ENCODE measurements at regions not wholly inside any gene's neighbourhood (a gene's known extent, or its start where the extent isn't known, plus 50 kb on each side); places are given as distances from the start of the nearest gene placed in this dataset.

DNA sequence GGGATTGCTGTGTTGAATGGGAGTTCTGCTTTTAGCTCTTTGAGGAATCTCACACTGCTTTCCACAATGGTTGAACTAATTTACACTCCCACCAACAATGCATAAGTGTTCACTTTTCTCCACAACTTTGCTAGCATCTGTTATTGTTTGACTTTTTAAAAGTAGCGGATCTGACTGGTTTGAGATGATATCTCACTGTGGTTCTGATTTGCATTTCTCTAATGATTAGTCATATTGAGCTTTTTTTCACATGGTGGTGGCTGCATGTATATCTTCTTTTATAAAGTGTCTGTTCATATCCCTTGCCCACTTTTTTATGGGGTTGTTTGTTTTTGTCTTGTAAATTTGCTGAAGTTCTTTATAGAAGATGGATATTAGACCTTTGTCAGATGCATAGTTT is 588.3 kb upstream of the ADGRB3 start:
- Histone ChIP-seq H3K79me2 (no peaks in the 10 kb centered on the region), H3K36me3 (replicated peaks; ENCODE audit: insufficient read depth, low read depth) (no peaks in the 10 kb centered on the region), H3K4me1 (ENCODE audit: insufficient read depth) (no peaks in the 10 kb centered on the region), H2AFZ (no peak overlapping the region), H3K27ac (no peak overlapping the region), H3K9me3 (ENCODE audit: low read depth) (no peaks in the 10 kb centered on the region), H3K4me2 (no peak overlapping the region), H3K4me3 (no peak overlapping the region), H4K20me1 (ENCODE audit: insufficient read depth, poor library complexity, severe bottlenecking) (no peaks in the 10 kb centered on the region), H3K27me3 (no peaks in the 10 kb centered on the region), H3K9me2 (replicated peaks; ENCODE audit: insufficient read depth) (no peaks in the 10 kb centered on the region)
- no peak for TF ChIP-seq EZH2phosphoT487 (IDR thresholded peaks at IDR 0.05; ENCODE audit: low read depth, severe bottlenecking, unreplicated experiment)
- TF ChIP-seq, protein P1, sequence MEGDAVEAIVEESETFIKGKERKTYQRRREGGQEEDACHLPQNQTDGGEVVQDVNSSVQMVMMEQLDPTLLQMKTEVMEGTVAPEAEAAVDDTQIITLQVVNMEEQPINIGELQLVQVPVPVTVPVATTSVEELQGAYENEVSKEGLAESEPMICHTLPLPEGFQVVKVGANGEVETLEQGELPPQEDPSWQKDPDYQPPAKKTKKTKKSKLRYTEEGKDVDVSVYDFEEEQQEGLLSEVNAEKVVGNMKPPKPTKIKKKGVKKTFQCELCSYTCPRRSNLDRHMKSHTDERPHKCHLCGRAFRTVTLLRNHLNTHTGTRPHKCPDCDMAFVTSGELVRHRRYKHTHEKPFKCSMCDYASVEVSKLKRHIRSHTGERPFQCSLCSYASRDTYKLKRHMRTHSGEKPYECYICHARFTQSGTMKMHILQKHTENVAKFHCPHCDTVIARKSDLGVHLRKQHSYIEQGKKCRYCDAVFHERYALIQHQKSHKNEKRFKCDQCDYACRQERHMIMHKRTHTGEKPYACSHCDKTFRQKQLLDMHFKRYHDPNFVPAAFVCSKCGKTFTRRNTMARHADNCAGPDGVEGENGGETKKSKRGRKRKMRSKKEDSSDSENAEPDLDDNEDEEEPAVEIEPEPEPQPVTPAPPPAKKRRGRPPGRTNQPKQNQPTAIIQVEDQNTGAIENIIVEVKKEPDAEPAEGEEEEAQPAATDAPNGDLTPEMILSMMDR (IDR thresholded peaks at IDR 0.05; ENCODE audit: poor library complexity) = no peak
- no peak for TF ChIP-seq EZH2 (IDR thresholded peaks at IDR 0.05; ENCODE audit: borderline replicate concordance)
- DNase-seq (ENCODE audit: low spot score) = no peak
- WGBS (ENCODE audit: low lambda C conversion rate, missing lambda C conversion rate) = 95% methylated on average over 1 of the region's 1 CpG

DNA sequence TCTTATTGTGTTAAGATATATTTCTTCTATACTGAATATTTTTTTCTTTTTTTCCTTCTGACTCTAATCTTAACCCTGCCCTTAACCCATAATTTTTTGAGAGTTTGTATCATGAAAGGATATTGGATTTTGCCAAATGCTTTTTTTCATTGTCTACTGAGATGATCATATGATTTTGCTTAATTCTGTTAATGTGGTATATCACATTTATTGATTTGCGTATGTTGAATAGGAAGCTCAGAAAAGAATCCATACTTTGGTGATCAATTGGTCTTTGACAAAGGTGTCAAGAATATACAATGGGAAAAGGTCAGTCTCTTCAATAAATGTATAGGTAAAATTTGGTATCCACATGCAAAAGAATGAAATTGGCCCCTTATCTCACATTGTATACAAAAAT is 588.8 kb upstream of the ADGRB3 start:
- TF ChIP-seq EZH2phosphoT487 (IDR thresholded peaks at IDR 0.05; ENCODE audit: low read depth, severe bottlenecking, unreplicated experiment) (no peak), EZH2 (IDR thresholded peaks at IDR 0.05; ENCODE audit: borderline replicate concordance) (no peak)
- TF ChIP-seq, protein P1 (IDR thresholded peaks at IDR 0.05; ENCODE audit: poor library complexity) = no peak
- WGBS (ENCODE audit: low lambda C conversion rate, missing lambda C conversion rate) = 96% methylated on average over 1 of the region's 1 CpG

DNA sequence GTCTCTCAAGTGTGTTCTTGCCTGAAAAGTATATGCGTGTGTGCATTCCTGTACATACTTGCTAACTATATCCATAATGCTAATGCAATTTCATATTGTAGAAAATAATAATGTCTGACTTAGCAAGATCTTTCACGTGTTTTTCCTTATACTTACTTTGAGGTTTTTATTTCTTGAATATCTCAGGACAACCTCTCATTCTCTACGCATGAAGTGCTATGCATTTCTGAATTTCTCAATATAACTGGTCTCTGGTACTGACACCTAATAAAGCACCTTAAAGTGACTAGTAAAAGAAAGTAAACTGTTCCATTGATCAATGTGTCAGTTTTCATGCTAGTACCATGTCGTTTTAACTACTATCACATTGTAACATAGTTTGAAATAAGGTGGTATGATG is 589.9 kb upstream of the ADGRB3 start:
- Histone ChIP-seq H3K4me2 (no peak overlapping the region), H2AFZ (no peak overlapping the region), H3K27me3 (no peaks in the 10 kb centered on the region), H4K20me1 (ENCODE audit: insufficient read depth, poor library complexity, severe bottlenecking) (no peaks in the 10 kb centered on the region), H3K4me3 (no peak overlapping the region), H3K79me2 (no peaks in the 10 kb centered on the region), H3K4me1 (ENCODE audit: insufficient read depth) (no peaks in the 10 kb centered on the region), H3K27ac (no peak overlapping the region), H3K9me2 (replicated peaks; ENCODE audit: insufficient read depth) (no peaks in the 10 kb centered on the region), H3K36me3 (replicated peaks; ENCODE audit: insufficient read depth, low read depth) (no peaks in the 10 kb centered on the region), H3K9me3 (ENCODE audit: low read depth) (no peaks in the 10 kb centered on the region)
- WGBS (ENCODE audit: low lambda C conversion rate, missing lambda C conversion rate) = 80% methylated on average over 4 of the region's 4 CpGs
- TF ChIP-seq, protein P1 (IDR thresholded peaks at IDR 0.05; ENCODE audit: poor library complexity) = no peak
- no peak for TF ChIP-seq EZH2 (IDR thresholded peaks at IDR 0.05; ENCODE audit: borderline replicate concordance)
- TF ChIP-seq EZH2phosphoT487 (IDR thresholded peaks at IDR 0.05; ENCODE audit: low read depth, severe bottlenecking, unreplicated experiment) = no peak
- no peak for DNase-seq (ENCODE audit: low spot score)

More for the DNA sequence above, 588.8 kb upstream of the ADGRB3 start:
- Histone ChIP-seq H3K36me3 (replicated peaks; ENCODE audit: insufficient read depth, low read depth) (no peaks in the 10 kb centered on the region), H3K9me2 (replicated peaks; ENCODE audit: insufficient read depth) (no peaks in the 10 kb centered on the region), H3K4me3 (no peak overlapping the region), H3K4me1 (ENCODE audit: insufficient read depth) (no peaks in the 10 kb centered on the region), H3K9me3 (ENCODE audit: low read depth) (no peaks in the 10 kb centered on the region), H3K79me2 (no peaks in the 10 kb centered on the region), H3K27me3 (no peaks in the 10 kb centered on the region), H3K27ac (no peak overlapping the region), H2AFZ (no peak overlapping the region), H4K20me1 (ENCODE audit: insufficient read depth, poor library complexity, severe bottlenecking) (no peaks in the 10 kb centered on the region), H3K4me2 (no peak overlapping the region)
- no peak for DNase-seq (ENCODE audit: low spot score)

DNA sequence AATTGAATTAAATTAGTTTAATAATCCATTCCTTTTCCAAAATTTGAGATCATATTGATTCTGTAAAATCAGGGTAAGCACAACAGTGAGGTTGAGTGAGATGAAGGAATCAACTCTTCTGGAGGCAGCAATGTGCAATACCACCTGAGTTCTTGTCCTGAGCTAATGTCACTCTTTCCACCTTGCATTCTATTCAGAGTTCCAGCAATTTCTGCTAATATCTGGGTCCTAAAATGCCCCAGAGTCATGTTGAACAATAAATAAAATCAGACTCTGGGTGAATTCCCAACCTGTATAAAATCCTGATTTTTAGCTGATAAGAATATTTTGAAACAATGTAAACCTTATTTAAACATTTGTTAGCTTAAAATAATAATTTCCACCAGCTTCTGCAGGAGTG is 590.8 kb upstream of the ADGRB3 start:
- H2AFZ ChIP-seq = no peak overlapping the region
- no peaks in the 10 kb centered on the region for H3K9me3 ChIP-seq (ENCODE audit: low read depth)
- DNase-seq (ENCODE audit: low spot score) = no peak
- H3K4me3 ChIP-seq = no peak overlapping the region
- H3K4me1 ChIP-seq (ENCODE audit: insufficient read depth) = no peaks in the 10 kb centered on the region
- H4K20me1 ChIP-seq (ENCODE audit: insufficient read depth, poor library complexity, severe bottlenecking) = no peaks in the 10 kb centered on the region
- TF ChIP-seq EZH2 (IDR thresholded peaks at IDR 0.05; ENCODE audit: borderline replicate concordance) (no peak), EZH2phosphoT487 (IDR thresholded peaks at IDR 0.05; ENCODE audit: low read depth, severe bottlenecking, unreplicated experiment) (no peak)
- TF ChIP-seq, protein P1 (IDR thresholded peaks at IDR 0.05; ENCODE audit: poor library complexity) = no peak
- H3K9me2 ChIP-seq (replicated peaks; ENCODE audit: insufficient read depth) = no peaks in the 10 kb centered on the region
- H3K27me3 ChIP-seq = no peaks in the 10 kb centered on the region
- H3K27ac ChIP-seq = no peak overlapping the region
- H3K36me3 ChIP-seq (replicated peaks; ENCODE audit: insufficient read depth, low read depth) = no peaks in the 10 kb centered on the region
- no peaks in the 10 kb centered on the region for H3K79me2 ChIP-seq
- no peak overlapping the region for H3K4me2 ChIP-seq

Data from hepatocyte (in vitro differentiated cells).